Neuron (in vitro differentiated cells): ENCODE measurements at regions not wholly inside any gene's neighbourhood (a gene's known extent, or its start where the extent isn't known, plus 50 kb on each side); places are given as distances from the start of the nearest gene placed in this dataset.
"Not testable (repeated sequence)": the region's sequence is repeated elsewhere in the genome, so short reads cannot be mapped to it uniquely, and the experiment has no call there.

Experiments
- H2AFZ ChIP-seq: one replicate; pipeline ENCODE4 v1.6.1; 2013; ENCODE audit warnings: low read depth, mild to moderate bottlenecking, inconsistent platforms, low read length, moderate library complexity
- H3K27me3 ChIP-seq: one replicate; pipeline ENCODE4 v1.6.1; 2013; ENCODE audit warnings: low read length; ENCODE audit not compliant: insufficient read depth
- H3K36me3 ChIP-seq: one replicate; pipeline ENCODE4 v1.6.1; 2013; ENCODE audit warnings: low read length; ENCODE audit not compliant: insufficient read depth
- H3K4me1 ChIP-seq: one replicate; pipeline ENCODE4 v1.6.1; 2013; ENCODE audit warnings: low read length; ENCODE audit not compliant: insufficient read depth
- H3K4me3 ChIP-seq: 2 replicates; pipeline ENCODE4 v1.5.1; 2013; ENCODE audit warnings: mild to moderate bottlenecking, low read length, moderate library complexity
- H3K9me3 ChIP-seq: one replicate; pipeline ENCODE4 v1.6.1; 2013; ENCODE audit warnings: low read length

GRCh38 chr2:193869564-193869963, 1674.8 kb upstream of the TMEFF2 start:
- H3K4me1 ChIP-seq: no peaks in the 10 kb centered on the region
- no peak overlapping the region for H3K4me3 ChIP-seq
- H2AFZ ChIP-seq: no peak overlapping the region
- peaks cover 2% of the 10 kb centered on the region for H3K9me3 ChIP-seq
- H3K36me3 ChIP-seq: no peaks in the 10 kb centered on the region
- no peaks in the 10 kb centered on the region for H3K27me3 ChIP-seq

GRCh38 chr2:193868833-193869232, 1674.1 kb upstream of the TMEFF2 start:
- Histone ChIP-seq H3K27me3 (no peaks in the 10 kb centered on the region), H3K4me1 (no peaks in the 10 kb centered on the region), H2AFZ (no peak overlapping the region), H3K9me3 (peaks cover 2% of the 10 kb centered on the region), H3K36me3 (no peaks in the 10 kb centered on the region), H3K4me3 (no peak overlapping the region)

- Histone ChIP-seq H3K4me1 (no peaks in the 10 kb centered on the region), H2AFZ (no peak overlapping the region), H3K36me3 (no peaks in the 10 kb centered on the region), H3K9me3 (peaks cover 2% of the 10 kb centered on the region), H3K27me3 (no peaks in the 10 kb centered on the region), H3K4me3 (no peak overlapping the region)
Measured at GRCh38 chr2:193868132-193868531, 1673.4 kb upstream of the TMEFF2 start.

DNA sequence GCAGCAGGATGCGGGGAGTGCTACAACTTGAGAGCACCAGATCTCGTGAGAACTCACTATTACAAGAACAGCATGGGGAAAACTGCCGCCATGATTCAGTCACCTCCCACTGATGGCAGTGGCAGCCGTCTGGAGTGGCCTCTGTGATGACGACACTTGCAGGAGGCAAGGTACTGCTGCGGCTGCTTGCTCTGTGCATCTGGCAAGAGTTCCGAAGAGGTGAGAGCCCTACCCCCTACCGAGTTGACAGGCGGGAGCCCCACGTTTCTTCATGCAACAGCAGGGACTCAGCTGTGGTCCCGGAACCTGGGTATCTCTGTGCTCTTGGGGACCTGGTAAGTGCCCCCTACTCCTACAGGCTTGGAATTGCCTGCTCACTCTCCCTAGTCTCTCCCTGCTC, 1672.7 kb upstream of the TMEFF2 start:
- peaks cover 2% of the 10 kb centered on the region for H3K9me3 ChIP-seq
- no peaks in the 10 kb centered on the region for H3K4me1 ChIP-seq
- no peaks in the 10 kb centered on the region for H3K36me3 ChIP-seq
- no peak overlapping the region for H2AFZ ChIP-seq
- H3K4me3 ChIP-seq: no peak overlapping the region
- no peaks in the 10 kb centered on the region for H3K27me3 ChIP-seq

DNA sequence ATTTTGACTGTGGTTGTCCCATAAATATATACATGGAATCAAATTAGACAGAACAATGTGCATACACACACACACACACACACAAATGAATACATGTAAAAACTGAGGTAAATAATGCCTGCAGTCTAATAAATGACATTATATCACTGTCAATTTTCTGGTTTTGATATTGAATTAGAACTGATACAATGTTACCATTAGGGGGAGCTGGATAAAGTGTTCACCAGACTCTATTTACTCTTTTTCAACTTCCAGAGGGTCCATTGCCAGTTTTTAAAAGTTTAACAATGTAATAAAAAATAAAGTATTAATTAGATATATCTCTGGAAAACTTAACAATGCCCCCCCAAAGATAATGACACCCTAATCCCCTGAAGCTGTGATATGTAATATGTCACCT, 1666.8 kb upstream of the TMEFF2 start:
- H3K27me3 ChIP-seq: no peaks in the 10 kb centered on the region
- H3K4me1 ChIP-seq: no peaks in the 10 kb centered on the region
- H3K36me3 ChIP-seq: no peaks in the 10 kb centered on the region
- H3K4me3 ChIP-seq: no peak overlapping the region
- H2AFZ ChIP-seq: no peak overlapping the region
- H3K9me3 ChIP-seq: no peaks in the 10 kb centered on the region

- Histone ChIP-seq H3K4me3 (no peak overlapping the region), H2AFZ (no peak overlapping the region), H3K9me3 (no peaks in the 10 kb centered on the region)
Measured at GRCh38 chr2:193847991-193848390, 1653.3 kb upstream of the TMEFF2 start.

GRCh38 chr2:193847130-193847529, 1652.4 kb upstream of the TMEFF2 start:
- Histone ChIP-seq H2AFZ (no peak overlapping the region), H3K9me3 (no peaks in the 10 kb centered on the region), H3K4me3 (no peak overlapping the region), H3K27me3 (no peaks in the 10 kb centered on the region), H3K4me1 (no peaks in the 10 kb centered on the region), H3K36me3 (no peaks in the 10 kb centered on the region)

More at GRCh38 chr2:193847991-193848390, 1653.3 kb upstream of the TMEFF2 start:
- H3K4me1 ChIP-seq: no peaks in the 10 kb centered on the region
- H3K27me3 ChIP-seq: no peaks in the 10 kb centered on the region
- no peaks in the 10 kb centered on the region for H3K36me3 ChIP-seq

GRCh38 chr2:193845604-193846003, 1650.9 kb upstream of the TMEFF2 start:
- H3K27me3 ChIP-seq: no peaks in the 10 kb centered on the region
- no peaks in the 10 kb centered on the region for H3K36me3 ChIP-seq
- no peak overlapping the region for H3K4me3 ChIP-seq
- H3K4me1 ChIP-seq: no peaks in the 10 kb centered on the region
- H2AFZ ChIP-seq: no peak overlapping the region
- H3K9me3 ChIP-seq: no peaks in the 10 kb centered on the region

DNA sequence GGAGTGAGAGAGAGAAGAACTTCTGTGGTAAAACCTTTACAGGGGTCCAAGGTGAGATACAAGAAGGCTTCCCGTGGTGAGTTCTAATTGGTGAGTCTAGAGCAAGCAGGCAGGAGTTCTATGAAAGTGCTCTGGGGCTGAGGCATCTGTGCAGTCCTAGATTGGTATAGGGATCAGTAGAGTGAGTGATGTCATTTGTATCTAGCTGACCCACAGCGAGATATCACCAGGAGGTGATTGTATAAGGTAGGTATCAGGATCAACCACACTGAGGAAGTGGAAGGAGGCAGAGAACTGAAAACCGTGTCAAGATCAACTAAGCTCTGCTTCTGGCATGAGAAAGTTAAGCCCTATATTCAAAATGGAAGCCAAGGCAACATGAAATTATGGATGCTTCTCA, 1648.9 kb upstream of the TMEFF2 start:
- no peaks in the 10 kb centered on the region for H3K4me1 ChIP-seq
- no peak overlapping the region for H3K4me3 ChIP-seq
- no peaks in the 10 kb centered on the region for H3K36me3 ChIP-seq
- H2AFZ ChIP-seq: no peak overlapping the region
- no peaks in the 10 kb centered on the region for H3K27me3 ChIP-seq
- no peaks in the 10 kb centered on the region for H3K9me3 ChIP-seq

- Histone ChIP-seq H3K27me3 (no peaks in the 10 kb centered on the region), H3K36me3 (no peaks in the 10 kb centered on the region), H2AFZ (no peak overlapping the region), H3K4me3 (no peak overlapping the region), H3K4me1 (no peaks in the 10 kb centered on the region), H3K9me3 (no peaks in the 10 kb centered on the region)
Measured at GRCh38 chr2:193841384-193842150, 1646.8 kb upstream of the TMEFF2 start.

DNA sequence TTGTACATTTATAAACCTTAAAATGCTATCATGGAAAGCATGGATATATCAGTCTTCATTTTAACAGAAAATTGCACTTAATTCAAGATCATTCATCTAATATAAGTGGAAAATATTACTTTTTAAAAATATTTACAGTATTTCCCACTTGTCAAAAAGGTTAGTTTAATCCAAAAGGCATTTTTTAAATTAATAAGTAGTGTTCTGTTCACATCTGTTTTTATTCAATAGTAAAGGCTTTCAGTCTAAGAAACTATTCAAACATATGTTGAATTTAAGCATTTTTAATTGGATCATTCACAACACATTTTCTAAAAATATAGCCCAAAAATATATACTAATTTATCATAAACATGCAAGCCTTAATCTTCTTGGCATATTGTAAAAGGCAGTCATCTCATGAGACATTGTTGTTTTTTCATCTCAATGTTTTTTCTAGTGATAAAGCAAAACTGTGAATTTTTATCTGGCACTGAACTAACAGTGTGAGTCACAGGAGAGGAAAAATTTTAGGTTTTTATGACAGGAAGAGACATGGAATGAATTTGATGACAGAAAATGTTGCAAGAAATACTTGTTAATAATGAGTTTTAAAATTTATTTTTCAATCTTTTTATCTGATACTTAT, 1642.5 kb upstream of the TMEFF2 start:
- Histone ChIP-seq H3K4me1 (no peaks in the 10 kb centered on the region), H3K27me3 (no peaks in the 10 kb centered on the region), H3K36me3 (no peaks in the 10 kb centered on the region), H2AFZ (no peak overlapping the region), H3K9me3 (no peaks in the 10 kb centered on the region), H3K4me3 (no peak overlapping the region)

DNA sequence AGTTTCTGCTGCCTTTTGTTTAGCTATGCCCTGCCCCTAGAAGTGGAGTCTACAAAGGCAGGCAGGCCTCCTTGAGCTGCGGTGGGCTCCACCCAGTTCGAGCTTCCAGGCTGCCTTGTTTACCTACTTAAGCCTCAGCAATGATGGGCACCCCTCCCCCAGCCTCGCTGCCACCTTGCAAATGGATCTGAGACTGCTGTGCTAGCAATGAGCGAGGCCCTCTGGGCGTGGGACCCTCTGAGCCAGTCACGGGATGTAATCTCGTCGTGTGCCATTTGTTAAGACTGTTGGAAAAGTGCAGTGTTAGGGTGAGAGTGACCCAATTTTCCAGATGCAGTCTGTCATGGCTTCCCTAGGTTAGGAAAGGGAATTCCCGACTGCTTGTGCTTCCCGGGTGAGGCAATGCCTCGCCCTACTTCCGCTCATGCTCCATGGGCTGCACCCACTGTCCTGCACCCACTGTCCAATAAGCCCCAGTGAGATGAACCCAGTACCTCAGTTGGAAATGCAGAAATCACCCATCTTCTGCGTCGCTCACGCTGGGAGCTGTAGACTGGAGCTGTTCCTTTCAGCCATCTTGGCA, 1641.8 kb upstream of the TMEFF2 start:
- not testable (repeated sequence) for H3K4me3 ChIP-seq, H2AFZ ChIP-seq

DNA sequence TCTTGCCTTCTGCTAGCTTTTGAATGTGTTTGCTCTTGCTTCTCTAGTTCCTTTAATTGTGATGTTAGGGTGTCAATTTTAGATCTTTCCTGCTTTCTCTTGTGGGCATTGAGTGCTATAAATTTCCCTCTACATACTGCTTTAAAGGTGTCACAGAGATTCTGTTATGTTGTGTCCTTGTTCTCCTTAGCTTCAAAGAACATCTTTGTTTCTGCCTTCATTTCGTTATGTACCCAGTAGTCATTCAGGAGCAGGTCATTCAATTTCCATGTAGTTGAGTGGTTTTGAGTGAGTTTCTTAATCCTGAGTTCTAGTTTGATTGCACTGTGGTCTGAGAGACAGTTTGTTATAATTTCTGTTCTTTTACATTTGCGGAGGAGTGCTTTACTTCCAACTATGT, 1639.2 kb upstream of the TMEFF2 start:
- H2AFZ ChIP-seq, H3K27me3 ChIP-seq, H3K4me1 ChIP-seq, H3K36me3 ChIP-seq, H3K4me3 ChIP-seq, H3K9me3 ChIP-seq: not testable (repeated sequence)

More for the DNA sequence above, 1641.8 kb upstream of the TMEFF2 start:
- not testable (repeated sequence) for H3K9me3 ChIP-seq, H3K4me1 ChIP-seq, H3K36me3 ChIP-seq, H3K27me3 ChIP-seq
